ENCODE measurements at regions not wholly inside any gene's neighbourhood (a gene's known extent, or its start where the extent isn't known, plus 50 kb on each side); places are given as distances from the start of the nearest gene placed in this dataset.

DNA sequence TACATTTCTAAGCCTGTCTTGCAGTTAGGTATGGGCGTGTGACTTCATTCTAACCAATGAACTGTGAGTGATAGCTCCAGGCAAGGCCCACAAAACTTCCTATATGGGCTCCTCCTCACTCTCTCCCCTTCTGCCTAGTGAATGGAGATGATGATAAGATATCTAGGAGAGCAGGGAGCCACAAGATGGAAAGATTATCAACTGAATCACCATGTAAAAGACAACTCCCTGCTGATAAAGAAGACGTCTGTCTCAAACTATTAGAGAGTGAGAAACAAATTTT, 237.1 kb downstream of the GPD2 start:
- intact Hi-C loops (cut with micrococcal nuclease; ENCODE audit: unreplicated experiment), result no loop called here
- H3K4me1 ChIP-seq (ENCODE audit: insufficient read depth, low read length, poor library complexity, severe bottlenecking), result no peaks in the 10 kb centered on the region
- no peaks in the 10 kb centered on the region for H3K36me3 ChIP-seq (ENCODE audit: insufficient read depth, low read length)
- H3K4me2 ChIP-seq (ENCODE audit: low read length), result no peak overlapping the region
- no TSS peak for BruUV-seq (replicated peaks)
- no peak for DNase-seq (ENCODE audit: low spot score)
- TF ChIP-seq, protein P1, sequence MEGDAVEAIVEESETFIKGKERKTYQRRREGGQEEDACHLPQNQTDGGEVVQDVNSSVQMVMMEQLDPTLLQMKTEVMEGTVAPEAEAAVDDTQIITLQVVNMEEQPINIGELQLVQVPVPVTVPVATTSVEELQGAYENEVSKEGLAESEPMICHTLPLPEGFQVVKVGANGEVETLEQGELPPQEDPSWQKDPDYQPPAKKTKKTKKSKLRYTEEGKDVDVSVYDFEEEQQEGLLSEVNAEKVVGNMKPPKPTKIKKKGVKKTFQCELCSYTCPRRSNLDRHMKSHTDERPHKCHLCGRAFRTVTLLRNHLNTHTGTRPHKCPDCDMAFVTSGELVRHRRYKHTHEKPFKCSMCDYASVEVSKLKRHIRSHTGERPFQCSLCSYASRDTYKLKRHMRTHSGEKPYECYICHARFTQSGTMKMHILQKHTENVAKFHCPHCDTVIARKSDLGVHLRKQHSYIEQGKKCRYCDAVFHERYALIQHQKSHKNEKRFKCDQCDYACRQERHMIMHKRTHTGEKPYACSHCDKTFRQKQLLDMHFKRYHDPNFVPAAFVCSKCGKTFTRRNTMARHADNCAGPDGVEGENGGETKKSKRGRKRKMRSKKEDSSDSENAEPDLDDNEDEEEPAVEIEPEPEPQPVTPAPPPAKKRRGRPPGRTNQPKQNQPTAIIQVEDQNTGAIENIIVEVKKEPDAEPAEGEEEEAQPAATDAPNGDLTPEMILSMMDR (conservative IDR thresholded peaks at IDR 0.05; ENCODE audit: low read length), result no peak
- TF ChIP-seq EZH2phosphoT487 (IDR thresholded peaks at IDR 0.05; ENCODE audit: borderline replicate concordance, low read depth, low read length), result no peak
- H3K27ac ChIP-seq (ENCODE audit: low read depth, low read length, poor library complexity, severe bottlenecking), result no peak overlapping the region
- no peaks in the 10 kb centered on the region for H3K9me2 ChIP-seq (ENCODE audit: insufficient read depth, low read length)
- H3K4me3 ChIP-seq (ENCODE audit: low read depth, low read length, poor library complexity, severe bottlenecking), result no peak overlapping the region
- H4K20me1 ChIP-seq (ENCODE audit: insufficient read depth, low read length), result no peaks in the 10 kb centered on the region
- no peak overlapping the region for H2AFZ ChIP-seq (ENCODE audit: low read length)
- H3K79me2 ChIP-seq (ENCODE audit: insufficient read depth, low read depth, low read length), result no peaks in the 10 kb centered on the region
- CTCF ChIA-PET (ENCODE audit: unreplicated experiment), result no interaction called here
- no peaks in the 10 kb centered on the region for H3K9me3 ChIP-seq (ENCODE audit: low read length)
- POLR2A ChIA-PET, result interaction anchor here (1.5 kb wide), 1 partner anchor 12 kb away, joined by 3 read pairs; no protein-coding TSS in a partner anchor

DNA sequence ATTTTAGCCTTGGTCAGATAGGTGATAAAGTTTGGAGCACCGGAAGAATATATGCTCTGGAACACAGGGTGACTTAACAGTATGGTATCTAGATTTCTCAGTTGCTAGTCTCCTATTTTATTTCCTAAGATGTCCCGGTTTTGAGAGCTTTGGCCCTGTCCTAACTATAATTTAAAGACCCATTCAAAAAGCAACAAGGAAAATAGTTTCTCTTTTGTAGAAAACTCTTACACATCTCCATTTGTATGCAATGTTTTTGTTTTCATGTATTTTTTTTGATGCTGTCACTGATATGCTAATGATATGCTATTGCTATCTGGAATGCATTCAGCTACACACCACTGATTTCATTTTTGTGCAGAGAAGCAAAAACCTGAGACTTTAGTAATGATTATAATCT, 237.8 kb downstream of the GPD2 start:
- H3K4me3 ChIP-seq (ENCODE audit: low read depth, low read length, poor library complexity, severe bottlenecking), result no peak overlapping the region
- ChIA-PET POLR2A (interaction anchor here (0.7 kb wide), 1 partner anchor 369 kb away, joined by 3 read pairs; no protein-coding TSS in a partner anchor), CTCF (ENCODE audit: unreplicated experiment) (no interaction called here)
- H3K9me3 ChIP-seq (ENCODE audit: low read length), result no peaks in the 10 kb centered on the region
- H3K4me1 ChIP-seq (ENCODE audit: insufficient read depth, low read length, poor library complexity, severe bottlenecking), result no peaks in the 10 kb centered on the region
- no peak overlapping the region for H3K4me2 ChIP-seq (ENCODE audit: low read length)
- no peak for DNase-seq (ENCODE audit: low spot score)
- no peaks in the 10 kb centered on the region for H3K36me3 ChIP-seq (ENCODE audit: insufficient read depth, low read length)
- H4K20me1 ChIP-seq (ENCODE audit: insufficient read depth, low read length), result no peaks in the 10 kb centered on the region
- no peaks in the 10 kb centered on the region for H3K9me2 ChIP-seq (ENCODE audit: insufficient read depth, low read length)
- no TSS peak for BruUV-seq (replicated peaks)
- no peak overlapping the region for H2AFZ ChIP-seq (ENCODE audit: low read length)
- no peak overlapping the region for H3K27ac ChIP-seq (ENCODE audit: low read depth, low read length, poor library complexity, severe bottlenecking)
- TF ChIP-seq, protein P1 (conservative IDR thresholded peaks at IDR 0.05; ENCODE audit: low read length), result no peak
- no peak for TF ChIP-seq EZH2phosphoT487 (IDR thresholded peaks at IDR 0.05; ENCODE audit: borderline replicate concordance, low read depth, low read length)
- no peaks in the 10 kb centered on the region for H3K79me2 ChIP-seq (ENCODE audit: insufficient read depth, low read depth, low read length)
- intact Hi-C loops (cut with micrococcal nuclease; ENCODE audit: unreplicated experiment), result no loop called here

DNA sequence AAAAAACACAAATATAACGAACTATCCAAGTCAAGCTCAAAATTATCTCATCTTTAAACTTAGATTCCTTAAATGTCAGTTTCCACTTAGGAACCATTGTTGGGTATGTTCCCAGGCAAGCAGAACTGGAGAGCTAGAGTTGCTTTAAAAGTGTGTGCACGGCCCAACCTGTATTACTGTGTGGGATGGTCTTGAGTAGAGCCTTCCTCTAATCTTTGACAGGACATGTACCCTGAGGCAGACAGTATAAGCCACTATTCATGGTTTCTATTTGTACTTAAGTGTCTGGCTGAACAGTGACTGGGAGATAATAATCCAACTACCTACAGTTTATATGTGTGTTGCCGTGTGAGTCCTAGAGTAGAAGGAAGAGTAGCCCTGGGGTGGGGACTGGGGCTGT, 239.7 kb downstream of the GPD2 start:
- CTCF ChIA-PET (ENCODE audit: unreplicated experiment), result no interaction called here
- Histone ChIP-seq H3K4me1 (ENCODE audit: insufficient read depth, low read length, poor library complexity, severe bottlenecking) (no peaks in the 10 kb centered on the region), H3K4me3 (ENCODE audit: low read depth, low read length, poor library complexity, severe bottlenecking) (no peak overlapping the region), H3K27ac (ENCODE audit: low read depth, low read length, poor library complexity, severe bottlenecking) (no peak overlapping the region), H4K20me1 (ENCODE audit: insufficient read depth, low read length) (no peaks in the 10 kb centered on the region), H3K79me2 (ENCODE audit: insufficient read depth, low read depth, low read length) (no peaks in the 10 kb centered on the region), H3K9me3 (ENCODE audit: low read length) (no peaks in the 10 kb centered on the region), H2AFZ (ENCODE audit: low read length) (no peak overlapping the region), H3K9me2 (ENCODE audit: insufficient read depth, low read length) (no peaks in the 10 kb centered on the region), H3K4me2 (ENCODE audit: low read length) (no peak overlapping the region), H3K36me3 (ENCODE audit: insufficient read depth, low read length) (no peaks in the 10 kb centered on the region)
- no peak for DNase-seq (ENCODE audit: low spot score)
- intact Hi-C loops (cut with micrococcal nuclease; ENCODE audit: unreplicated experiment), result no loop called here
- TF ChIP-seq, protein P1 (conservative IDR thresholded peaks at IDR 0.05; ENCODE audit: low read length), result no peak
- TF ChIP-seq EZH2phosphoT487 (IDR thresholded peaks at IDR 0.05; ENCODE audit: borderline replicate concordance, low read depth, low read length), result no peak
- POLR2A ChIA-PET, result no interaction called here
- no TSS peak for BruUV-seq (replicated peaks)

All from OCI-LY7 (cell line).